ENCODE measurements at regions not wholly inside any gene's neighbourhood (a gene's known extent, or its start where the extent isn't known, plus 50 kb on each side); places are given as distances from the start of the nearest gene placed in this dataset.

- no peak for TF ChIP-seq CTCF (IDR thresholded peaks at IDR 0.05; ENCODE audit: low read depth, low read length)
- TF ChIP-seq POLR2A (IDR thresholded peaks at IDR 0.05; ENCODE audit: extremely low read depth, insufficient read length), result no peak
Measured at GRCh38 chr3:177885063-177885462, 651.2 kb upstream of the KCNMB2 start.
